Smooth muscle cell (in vitro differentiated cells): ENCODE measurements at regions not wholly inside any gene's neighbourhood (a gene's known extent, or its start where the extent isn't known, plus 50 kb on each side); places are given as distances from the start of the nearest gene placed in this dataset.

Experiments
- DNase-seq: peaks from one replicate; lab custom pipeline; 2025; ENCODE audit not compliant: unreplicated experiment; lab: John Stamatoyannopoulos, UW
- H2AFZ ChIP-seq: fragments of 200-600 bp; sonication (generic); 2 replicates; pipeline ENCODE4 v1.6.0; 2016; ENCODE audit warnings: antibody characterized with exemption, low read depth, mild to moderate bottlenecking
- H3F3A ChIP-seq: fragments of 200-600 bp; sonication (generic); 2 replicates; pipeline ENCODE4 v1.6.0; 2017; ENCODE audit warnings: antibody characterized with exemption, low read depth
- H3K27ac ChIP-seq: fragments of 200-600 bp; sonication (generic); 2 replicates; pipeline ENCODE4 v1.5.1; 2016; ENCODE audit warnings: low read depth, mild to moderate bottlenecking
- H3K27me3 ChIP-seq: fragments of 200-600 bp; sonication (generic); 2 replicates; pipeline ENCODE4 v1.6.1; 2016; ENCODE audit warnings: low read depth, mild to moderate bottlenecking
- H3K36me3 ChIP-seq: fragments of 200-600 bp; sonication (generic); 2 replicates; pipeline ENCODE4 v1.5.1; 2016; ENCODE audit warnings: low read depth
- H3K4me1 ChIP-seq: fragments of 200-600 bp; sonication (generic); 2 replicates; pipeline ENCODE4 v1.5.1; 2016; ENCODE audit warnings: low read depth
- H3K4me2 ChIP-seq: fragments of 200-600 bp; sonication (generic); 2 replicates; pipeline ENCODE4 v1.6.0; 2016; ENCODE audit warnings: mild to moderate bottlenecking
- H3K4me3 ChIP-seq: fragments of 200-600 bp; sonication (generic); 2 replicates; pipeline ENCODE4 v1.5.1; 2016; ENCODE audit warnings: mild to moderate bottlenecking
- H3K79me2 ChIP-seq: fragments of 200-600 bp; sonication (generic); 2 replicates; pipeline ENCODE4 v1.6.0; 2016; ENCODE audit warnings: low read depth, mild to moderate bottlenecking
- H3K9ac ChIP-seq: fragments of 200-600 bp; sonication (generic); 2 replicates; pipeline ENCODE4 v1.6.0; 2016; ENCODE audit warnings: low read depth
- H3K9me3 ChIP-seq: fragments of 200-600 bp; sonication (generic); replicated peaks from 2 replicates; pipeline ENCODE4 v1.5.1; 2016; ENCODE audit warnings: low read depth
- H4K20me1 ChIP-seq: fragments of 200-600 bp; sonication (generic); 2 replicates; pipeline ENCODE4 v1.6.0; 2016; ENCODE audit warnings: low read depth
- CTCF ChIP-seq: fragments of 200-600 bp; sonication (generic); IDR thresholded peaks from 2 replicates; pipeline ENCODE4 v1.5.1; 2017; ENCODE audit warnings: borderline replicate concordance, mild to moderate bottlenecking, antibody characterized with exemption; ENCODE audit not compliant: insufficient read depth, poor library complexity, severe bottlenecking
- WGBS: methylation state at CpG from one replicate; pipeline ENCODE4 v1.1.7; 2016; ENCODE audit warnings: low lambda C conversion rate; 5-methylcytosine and 5-hydroxymethylcytosine counted together

- Histone ChIP-seq H3F3A (no peaks in the 10 kb centered on the region), H3K27me3 (no peaks in the 10 kb centered on the region), H3K79me2 (no peaks in the 10 kb centered on the region), H4K20me1 (no peaks in the 10 kb centered on the region), H3K4me1 (no peaks in the 10 kb centered on the region), H3K27ac (no peak overlapping the region), H3K9me3 (no peaks in the 10 kb centered on the region), H3K9ac (no peak overlapping the region), H3K36me3 (no peaks in the 10 kb centered on the region), H3K4me2 (no peak overlapping the region), H3K4me3 (no peak overlapping the region), H2AFZ (no peak overlapping the region)
- no peak for DNase-seq
- TF ChIP-seq CTCF: no peak
- WGBS: 85% methylated on average over 2 of the region's 2 CpGs
Observed at GRCh38 chr1:213658457-213658856, 329.3 kb upstream of the PROX1 start.

GRCh38 chr1:213659580-213660547, 327.9 kb upstream of the PROX1 start:
- H3K4me3 ChIP-seq: no peak overlapping the region
- H3F3A ChIP-seq: no peaks in the 10 kb centered on the region
- H3K36me3 ChIP-seq: no peaks in the 10 kb centered on the region
- no peaks in the 10 kb centered on the region for H3K79me2 ChIP-seq
- no peak overlapping the region for H2AFZ ChIP-seq
- TF ChIP-seq CTCF: no peak
- H3K4me2 ChIP-seq: no peak overlapping the region
- 85% methylated on average over 8 of the region's 8 CpGs for WGBS
- H3K27me3 ChIP-seq: no peaks in the 10 kb centered on the region
- DNase-seq: no peak
- no peaks in the 10 kb centered on the region for H3K9me3 ChIP-seq
- H3K27ac ChIP-seq: no peak overlapping the region
- no peaks in the 10 kb centered on the region for H3K4me1 ChIP-seq
- H3K9ac ChIP-seq: no peak overlapping the region
- no peaks in the 10 kb centered on the region for H4K20me1 ChIP-seq

- Histone ChIP-seq H3K4me3 (no peak overlapping the region), H2AFZ (no peak overlapping the region), H4K20me1 (no peaks in the 10 kb centered on the region), H3K36me3 (no peaks in the 10 kb centered on the region), H3K4me2 (no peak overlapping the region), H3K9ac (no peak overlapping the region), H3K4me1 (no peaks in the 10 kb centered on the region), H3K9me3 (no peaks in the 10 kb centered on the region), H3F3A (no peaks in the 10 kb centered on the region), H3K79me2 (no peaks in the 10 kb centered on the region), H3K27ac (no peak overlapping the region), H3K27me3 (no peaks in the 10 kb centered on the region)
- TF ChIP-seq CTCF: no peak
- WGBS: 63% methylated on average over 9 of the region's 9 CpGs
- DNase-seq: no peak
Observed at GRCh38 chr1:213661302-213661701, 326.5 kb upstream of the PROX1 start.
